GM12878 (cell line): ENCODE measurements at regions not wholly inside any gene's neighbourhood (a gene's known extent, or its start where the extent isn't known, plus 50 kb on each side); places are given as distances from the start of the nearest gene placed in this dataset.

Source experiments
- ATAC-seq: fragments of 200-7000 bp; cut with Tn5 transposase; 3 replicates; pipeline ENCODE4 v1.9.1; 2020; ENCODE audit warnings: mild to moderate bottlenecking, moderate library complexity
- BruUV-seq: library from RNA; stranded (reverse); fragments of 400-500 nt; replicated peaks from 2 replicates; lab custom pipeline; 2021; lab: Mats Ljungman, UMichigan
- CTCF ChIA-PET: fragments of 300-600 bp; sonication (Branson Sonifier 250); formaldehyde crosslinking; extraction: SDS; loops from one replicate; lab custom pipeline; 2021; ENCODE audit warnings: inconsistent platforms; lab: Yijun Ruan, JAX
- POLR2A ChIA-PET: fragments of 350-600 bp; formaldehyde crosslinking; extraction: SDS; loops from one replicate; lab custom pipeline; 2021; ENCODE audit warnings: inconsistent platforms; lab: Charles Lee
- RAD21 ChIA-PET: fragments of 300-600 bp; sonication (Branson Sonifier 250); formaldehyde crosslinking; loops from one replicate; lab custom pipeline; 2023; ENCODE audit warnings: antibody characterized with exemption; ENCODE audit not compliant: unreplicated experiment; lab: Charles Lee
- SMC1A ChIA-PET: fragments of 300-600 bp; sonication (Branson Sonifier 250); formaldehyde crosslinking; loops from one replicate; lab custom pipeline; 2023; ENCODE audit not compliant: unreplicated experiment, uncharacterized antibody; lab: Charles Lee
- DNase-seq: peaks from one replicate; pipeline ENCODE4 v3.0.0-alpha.2; 2011; ENCODE audit warnings: low read depth, low spot score
- FAIRE-seq: peaks from 3 replicates; lab custom pipeline; 2011; peaks lifted over from hg19 to GRCh38; lab: Jason Lieb, UNC
- H2AFZ ChIP-seq: 2 replicates; pipeline ENCODE4 v1.6.0; 2011; ENCODE audit warnings: low read depth, low read length, control low read depth; ENCODE audit not compliant: control insufficient read depth
- H3K27ac ChIP-seq: 2 replicates; pipeline ENCODE4 v1.5.1; 2011; ENCODE audit warnings: control low read depth; ENCODE audit not compliant: control insufficient read depth, insufficient read depth
- H3K27me3 ChIP-seq, 2 experiments: replicated peaks in 1 of 2; 2 replicates each; pipeline versions ENCODE4 v1.6.0 to v1.6.1; 2011; ENCODE audit warnings: low read length in 1 of 2; ENCODE audit not compliant: control insufficient read depth in 2 of 2, insufficient read depth in 2 of 2
- H3K36me3 ChIP-seq, 2 experiments: 2 replicates each; pipeline ENCODE4 v1.5.1; 2011; ENCODE audit warnings: low read length in 1 of 2; ENCODE audit not compliant: control insufficient read depth in 2 of 2, insufficient read depth in 2 of 2
- H3K4me1 ChIP-seq: 2 replicates; pipeline ENCODE4 v1.6.1; 2011; ENCODE audit warnings: mild to moderate bottlenecking, low read length, moderate library complexity, mixed read lengths; ENCODE audit not compliant: control insufficient read depth, insufficient read depth
- H3K4me2 ChIP-seq: 2 replicates; pipeline ENCODE4 v1.6.0; 2011; ENCODE audit warnings: control low read depth; ENCODE audit not compliant: control insufficient read depth, insufficient read depth
- H3K4me3 ChIP-seq: fragments of 200-600 bp; sonication (generic); 2 replicates; pipeline ENCODE4 v1.5.1; 2016
- H3K79me2 ChIP-seq: 2 replicates; pipeline ENCODE4 v1.6.0; 2011; ENCODE audit warnings: low read length; ENCODE audit not compliant: control insufficient read depth, insufficient read depth
- H3K9ac ChIP-seq: 2 replicates; pipeline ENCODE4 v1.8.0; 2011; ENCODE audit warnings: low read length, control low read depth, mixed read lengths; ENCODE audit not compliant: control insufficient read depth, insufficient read depth
- H3K9me3 ChIP-seq: replicated peaks from 3 replicates; pipeline ENCODE4 v1.5.1; 2011; ENCODE audit warnings: mild to moderate bottlenecking, low read length; ENCODE audit not compliant: control insufficient read depth, insufficient read depth
- H4K20me1 ChIP-seq: 2 replicates; pipeline ENCODE4 v1.6.0; 2011; ENCODE audit not compliant: control insufficient read depth, insufficient read depth
- CBFB ChIP-seq: IDR thresholded peaks from 2 replicates; pipeline ENCODE4 v1.6.1; 2016; ENCODE audit warnings: antibody characterized with exemption, low read depth
- CEBPB ChIP-seq, 2 experiments: fragments of 150-350 bp in 1 of 2; IDR thresholded peaks; 2 replicates each; pipeline ENCODE4 v1.6.1; 2012 to 2014; ENCODE audit warnings: low read depth in 2 of 2, low read length in 2 of 2, borderline replicate concordance in 1 of 2, inconsistent platforms in 1 of 2
- CREM ChIP-seq: IDR thresholded peaks from 2 replicates; pipeline ENCODE4 v1.6.1; 2014; ENCODE audit warnings: antibody characterized with exemption, low read depth
- ESRRA ChIP-seq: IDR thresholded peaks from 2 replicates; pipeline ENCODE4 v1.6.1; 2012; ENCODE audit warnings: mild to moderate bottlenecking, low read length, improper control_type of control experiment
- FOS ChIP-seq: IDR thresholded peaks from 3 replicates; pipeline ENCODE4 v1.6.1; 2011; ENCODE audit warnings: borderline replicate concordance; ENCODE audit not compliant: insufficient read length; ENCODE audit errors: extremely low read depth
- IKZF2 ChIP-seq, 2 experiments: fragments of 450-650 bp; IDR thresholded peaks; 2 replicates each; pipeline ENCODE4 v1.6.1; 2017; ENCODE audit warnings: mild to moderate bottlenecking in 2 of 2, moderate library complexity in 2 of 2
- NR2F1 ChIP-seq: fragments of 450-650 bp; conservative IDR thresholded peaks from 2 replicates; pipeline ENCODE4 v1.6.1; 2017; ENCODE audit warnings: mild to moderate bottlenecking
- RBBP5 ChIP-seq: fragments of 200-600 bp; sonication (generic); conservative IDR thresholded peaks from 2 replicates; pipeline ENCODE4 v1.6.1; 2016
- SMARCA5 ChIP-seq: fragments of 450-650 bp; IDR thresholded peaks from 2 replicates; pipeline ENCODE4 v1.6.1; 2017; ENCODE audit warnings: mild to moderate bottlenecking
- WRNIP1 ChIP-seq: IDR thresholded peaks from 2 replicates; pipeline ENCODE4 v1.6.1; 2011; ENCODE audit warnings: low read depth, low read length, improper control_type of control experiment, borderline replicate concordance
- ZNF274 ChIP-seq: IDR thresholded peaks from one replicate; pipeline ENCODE4 v1.8.0; 2011; ENCODE audit not compliant: insufficient read length, insufficient read depth
- ZNF384 ChIP-seq: IDR thresholded peaks from 2 replicates; pipeline ENCODE4 v1.6.1; 2012; ENCODE audit warnings: low read depth, mild to moderate bottlenecking, low read length, improper control_type of control experiment, borderline replicate concordance
- WGBS: methylation state at CpG from one replicate; pipeline ENCODE4 v1.1.6; 2016; ENCODE audit warnings: low lambda C conversion rate; ENCODE audit not compliant: insufficient replicate concordance, insufficient coverage; ENCODE audit errors: missing lambda C conversion rate; 5-methylcytosine and 5-hydroxymethylcytosine counted together
- in situ Hi-C: fragments of 300-500 bp; cut with MboI; formaldehyde crosslinking; loops from 9 replicates; pipeline ENCODE4 v1.14.3; 2018; ENCODE audit warnings: mixed read lengths
- intact Hi-C: fragments of 100-400 bp; cut with micrococcal nuclease; formaldehyde crosslinking; loops from one replicate; pipeline ENCODE4 v1.14.2; 2022; ENCODE audit not compliant: unreplicated experiment

- intact Hi-C loops (no loop called here), in situ Hi-C loops (no loop called here)
- H3K36me3 ChIP-seq = no peaks in the 10 kb centered on the region
- H3K27ac ChIP-seq = no peak overlapping the region
- H2AFZ ChIP-seq = no peak overlapping the region
- WGBS = 35% methylated on average over 9 of the region's 9 CpGs
- H3K4me2 ChIP-seq = no peak overlapping the region
- H4K20me1 ChIP-seq = no peaks in the 10 kb centered on the region
- no peaks in the 10 kb centered on the region for H3K79me2 ChIP-seq
- ChIA-PET RAD21 (no interaction called here), CTCF (no interaction called here), POLR2A (no interaction called here), SMC1A (no interaction called here)
- FAIRE-seq (no peak), DNase-seq (no peak), ATAC-seq (no peak)
- TF ChIP-seq SMARCA5 (no peak), CEBPB (IDR thresholded peaks at IDR 0.05; ENCODE audit: borderline replicate concordance in 1 of 2, low read depth in 2 of 2, low read length in 2 of 2) (no peak), ZNF274 (no peak), ESRRA (no peak), FOS (no peak)
- no peaks in the 10 kb centered on the region for H3K27me3 ChIP-seq
- H3K4me3 ChIP-seq = no peak overlapping the region
- H3K9ac ChIP-seq = no peak overlapping the region
- peaks cover 2% of the 10 kb centered on the region; the same call in 2 of the 3 replicates for H3K9me3 ChIP-seq
- BruUV-seq = no TSS peak
- no peaks in the 10 kb centered on the region for H3K4me1 ChIP-seq
Measured at GRCh38 chr18:77373730-77374445, 124.2 kb downstream of the GALR1 start.

GRCh38 chr18:77374446-77374805, 124.8 kb downstream of the GALR1 start:
- WGBS = 47% methylated on average over 10 of the region's 10 CpGs
- POLR2A ChIA-PET = no interaction called here
- Histone ChIP-seq H3K27ac (no peak overlapping the region), H3K36me3 (no peaks in the 10 kb centered on the region), H2AFZ (no peak overlapping the region), H3K4me1 (no peaks in the 10 kb centered on the region), H3K9me3 (peaks cover 2% of the 10 kb centered on the region; the same call in 2 of the 3 replicates), H3K4me3 (no peak overlapping the region), H3K27me3 (no peaks in the 10 kb centered on the region), H3K4me2 (no peak overlapping the region), H3K9ac (no peak overlapping the region), H4K20me1 (no peaks in the 10 kb centered on the region), H3K79me2 (no peaks in the 10 kb centered on the region)
- CTCF ChIA-PET = no interaction called here
- SMC1A ChIA-PET = no interaction called here
- intact Hi-C loops = no loop called here
- ATAC-seq (no peak), FAIRE-seq (no peak), DNase-seq (no peak)
- BruUV-seq = no TSS peak
- RAD21 ChIA-PET = no interaction called here
- no peak for TF ChIP-seq NR2F1
- TF ChIP-seq WRNIP1 = no peak
- no peak for TF ChIP-seq IKZF2 (IDR thresholded peaks at IDR 0.05)
- TF ChIP-seq CREM = no peak
- no peak for TF ChIP-seq RBBP5
- TF ChIP-seq CBFB = no peak
- no peak for TF ChIP-seq ZNF384
- in situ Hi-C loops = no loop called here
